K562 (cell line): ENCODE measurements at regions not wholly inside any gene's neighbourhood (a gene's known extent, or its start where the extent isn't known, plus 50 kb on each side); places are given as distances from the start of the nearest gene placed in this dataset.

Source experiments
- ATAC-seq: fragments of 200-7000 bp; cut with Tn5 transposase; 3 replicates; pipeline ENCODE4 v1.9.1; 2020; ENCODE audit warnings: moderate library complexity
- BruUV-seq: library from RNA; stranded (reverse); fragments of 400-500 nt; replicated peaks from 2 replicates; lab custom pipeline; 2021; lab: Mats Ljungman, UMichigan
- CTCF ChIA-PET: fragments of 300-600 bp; formaldehyde crosslinking; extraction: SDS; loops from one replicate; lab custom pipeline; 2021; ENCODE audit warnings: low intra/inter-chr PET ratio; lab: Yijun Ruan, JAX
- POLR2A ChIA-PET: fragments of 300-600, 350-650 bp; sonication (Branson Sonifier 250); formaldehyde crosslinking; extraction: SDS; loops from one replicate; lab custom pipeline; 2021; ENCODE audit warnings: antibody characterized with exemption, inconsistent platforms; lab: Yijun Ruan, JAX
- DNase-seq, 4 experiments: peaks; one replicate each; pipeline versions ENCODE4 v3.0.0 to v3.0.0-alpha.2; 2011 to 2018; ENCODE audit warnings: low spot score in 3 of 4, mixed read lengths in 3 of 4; ENCODE audit errors: extremely low read depth in 1 of 4
- FAIRE-seq: peaks from 2 replicates; lab custom pipeline; 2011; peaks lifted over from hg19 to GRCh38; lab: Jason Lieb, UNC
- H2AFZ ChIP-seq: 2 replicates; pipeline ENCODE4 v1.6.0; 2011; ENCODE audit warnings: low read depth, low read length, control low read depth, inconsistent platforms
- H3K27ac ChIP-seq: fragments of 200-600 bp; 3 replicates; pipeline ENCODE4 v1.8.0; 2011; ENCODE audit warnings: low read depth, mild to moderate bottlenecking, control low read depth, inconsistent platforms, low read length, moderate library complexity, mixed read lengths; ENCODE audit errors: extremely low read depth
- H3K27me3 ChIP-seq, 2 experiments: fragments of 300-600 bp in 1 of 2; 2 replicates in 1 of 2; 3 replicates in 1 of 2; pipeline versions ENCODE4 v1.6.0 to v1.8.0; 2011; ENCODE audit warnings: inconsistent platforms in 2 of 2, low read length in 2 of 2, mild to moderate bottlenecking in 1 of 2, mixed read lengths in 1 of 2, moderate library complexity in 1 of 2; ENCODE audit not compliant: control insufficient read depth in 2 of 2, insufficient read depth in 2 of 2
- H3K36me3 ChIP-seq: fragments of 300-600 bp; 3 replicates; pipeline ENCODE4 v1.8.0; 2011; ENCODE audit warnings: mild to moderate bottlenecking, low read length, inconsistent platforms; ENCODE audit not compliant: control insufficient read depth, insufficient read depth
- H3K4me1 ChIP-seq, 2 experiments: fragments of 200-600 bp in 1 of 2; replicated peaks in 1 of 2; 2 replicates in 1 of 2; 3 replicates in 1 of 2; pipeline versions ENCODE4 v1.5.1 to v1.8.0; 2011; ENCODE audit warnings: inconsistent platforms in 2 of 2, low read length in 2 of 2, mild to moderate bottlenecking in 1 of 2, mixed read lengths in 1 of 2, moderate library complexity in 1 of 2; ENCODE audit not compliant: control insufficient read depth in 2 of 2, insufficient read depth in 2 of 2
- H3K4me2 ChIP-seq: 2 replicates; pipeline ENCODE4 v1.6.1; 2011; ENCODE audit warnings: low read length, control low read depth, inconsistent platforms, mixed read lengths; ENCODE audit not compliant: insufficient read depth
- H3K4me3 ChIP-seq: fragments of 200-600 bp; sonication (generic), shearing (Covaris generic); 2 replicates; pipeline ENCODE4 v1.5.1; 2016; ENCODE audit warnings: control low read depth, inconsistent platforms
- H3K79me2 ChIP-seq: fragments of 200-600 bp; 3 replicates; pipeline ENCODE4 v1.8.0; 2011; ENCODE audit warnings: low read length, inconsistent platforms; ENCODE audit not compliant: control insufficient read depth, insufficient read depth
- H3K9ac ChIP-seq, 2 experiments: 2 replicates each; pipeline versions ENCODE4 v1.6.0 to v1.6.1; 2011; ENCODE audit warnings: low read depth in 2 of 2, low read length in 2 of 2, control low read depth in 1 of 2, inconsistent platforms in 1 of 2, mild to moderate bottlenecking in 1 of 2, mixed read lengths in 1 of 2; ENCODE audit not compliant: insufficient read depth in 1 of 2
- H3K9me1 ChIP-seq: one replicate; pipeline ENCODE4 v1.6.0; 2011; ENCODE audit warnings: inconsistent platforms, mild to moderate bottlenecking, low read length, moderate library complexity; ENCODE audit not compliant: control insufficient read depth, insufficient read depth
- H3K9me3 ChIP-seq: replicated peaks from 2 replicates; pipeline ENCODE4 v1.5.1; 2011; ENCODE audit warnings: low read depth, low read length, inconsistent platforms; ENCODE audit not compliant: control insufficient read depth, insufficient read depth
- H4K20me1 ChIP-seq: replicated peaks from 2 replicates; pipeline ENCODE4 v1.6.1; 2011; ENCODE audit warnings: low read length, inconsistent platforms, mixed read lengths; ENCODE audit not compliant: control insufficient read depth, insufficient read depth
- ARID2 ChIP-seq: fragments of 450-650 bp; IDR thresholded peaks from 2 replicates; pipeline ENCODE4 v1.6.1; 2017; ENCODE audit warnings: antibody characterized with exemption, mild to moderate bottlenecking
- CAMTA2 ChIP-seq: fragments of 250-450 bp; sonication (Bioruptor Pico); conservative IDR thresholded peaks from 2 replicates; pipeline ENCODE4 v1.5.1; 2022
- CHD4 ChIP-seq: fragments of 200-600 bp; sonication (generic); IDR thresholded peaks from 3 replicates; pipeline ENCODE4 v1.6.1; 2012; ENCODE audit warnings: low read depth, mild to moderate bottlenecking, mixed read lengths, low read length, inconsistent platforms; ENCODE audit not compliant: insufficient read depth, insufficient replicate concordance, poor library complexity, severe bottlenecking
- ESRRB ChIP-seq: fragments of 250-450 bp; sonication (Bioruptor Pico); IDR thresholded peaks from 2 replicates; pipeline ENCODE4 v1.5.0; 2020; ENCODE audit warnings: mild to moderate bottlenecking, moderate library complexity, borderline replicate concordance
- IRF2 ChIP-seq: sonication (generic); formaldehyde crosslinking; IDR thresholded peaks from 2 replicates; pipeline ENCODE4 v1.8.1; 2022; ENCODE audit warnings: mild to moderate bottlenecking, missing genetic modification reagents
- JUN ChIP-seq, 2 experiments: sonication (generic) in 1 of 2; formaldehyde crosslinking in 1 of 2; IDR thresholded peaks; 2 replicates each; pipeline versions ENCODE4 v1.6.1 to v1.8.0; 2012 to 2022; ENCODE audit warnings: borderline replicate concordance in 2 of 2, mild to moderate bottlenecking in 2 of 2, improper control_type of control experiment in 1 of 2, low read depth in 1 of 2, low read length in 1 of 2, missing genetic modification reagents in 1 of 2
- MYC ChIP-seq, 2 experiments: fragments of 250-450 bp in 1 of 2; sonication (Bioruptor Pico) in 1 of 2; IDR thresholded peaks; 2 replicates each; pipeline versions ENCODE4 v1.5.1 to v1.6.1; 2012 to 2021; ENCODE audit warnings: low read depth in 2 of 2, borderline replicate concordance in 1 of 2, improper control_type of control experiment in 1 of 2, low read length in 1 of 2, mild to moderate bottlenecking in 1 of 2, moderate library complexity in 1 of 2
- NUFIP1 ChIP-seq: fragments of 450-650 bp; IDR thresholded peaks from 2 replicates; pipeline ENCODE4 v1.6.1; 2018; ENCODE audit not compliant: partially characterized antibody
- PML ChIP-seq: IDR thresholded peaks from 2 replicates; pipeline ENCODE4 v1.6.1; 2012; ENCODE audit warnings: low read length, inconsistent platforms
- POLR2B ChIP-seq: fragments of 450-650 bp; IDR thresholded peaks from 2 replicates; pipeline ENCODE4 v1.6.1; 2018; ENCODE audit warnings: low read depth; ENCODE audit not compliant: partially characterized antibody
- SNRNP70 ChIP-seq: fragments of 200-400 bp; formaldehyde crosslinking; optimal IDR thresholded peaks from 2 replicates; pipeline ENCODE3; 2017; ENCODE audit warnings: low read depth, low read length
- YY1 ChIP-seq, 3 experiments: IDR thresholded peaks; 2 replicates each; pipeline ENCODE4 v1.6.1; 2011; ENCODE audit warnings: low read length in 2 of 3, mild to moderate bottlenecking in 2 of 3, moderate library complexity in 2 of 3, borderline replicate concordance in 1 of 3, control low read depth in 1 of 3, low read depth in 1 of 3; ENCODE audit not compliant: insufficient read depth in 3 of 3, insufficient replicate concordance in 2 of 3, control insufficient read depth in 1 of 3, insufficient read length in 1 of 3; ENCODE audit errors: extremely low read depth in 1 of 3
- WGBS: fragments of 100-300 bp; shearing (Covaris generic); methylation state at CpG from one replicate; pipeline ENCODE4 v1.1.6; 2016; ENCODE audit warnings: low coverage, mixed read lengths; ENCODE audit not compliant: insufficient coverage; ENCODE audit errors: missing lambda C conversion rate; 5-methylcytosine and 5-hydroxymethylcytosine counted together
- in situ Hi-C: fragments of 300-500 bp; cut with MboI; formaldehyde crosslinking; loops from 4 replicates; pipeline ENCODE4 v1.15.0; 2018; ENCODE audit warnings: inconsistent platforms, mixed read lengths
- intact Hi-C: fragments of 100-400 bp; cut with micrococcal nuclease; formaldehyde crosslinking; loops from 2 replicates; pipeline ENCODE4 v1.14.2; 2022
- TF ChIP-seq, protein P1 (sequence below): fragments of 150-350 bp; IDR thresholded peaks from 2 replicates; pipeline ENCODE4 v1.6.1; 2014; ENCODE audit warnings: low read depth, mild to moderate bottlenecking, low read length, borderline replicate concordance
- TF ChIP-seq, protein P2 (sequence below): sonication (generic); formaldehyde crosslinking; IDR thresholded peaks from 2 replicates; pipeline ENCODE4 v1.8.1; 2023; ENCODE audit warnings: mild to moderate bottlenecking, missing genetic modification reagents
- TF ChIP-seq, protein P3 (sequence below): fragments of 250-450 bp; sonication (Bioruptor Pico); IDR thresholded peaks from 2 replicates; pipeline ENCODE4 v1.6.1; 2021; ENCODE audit warnings: mild to moderate bottlenecking

DNA sequence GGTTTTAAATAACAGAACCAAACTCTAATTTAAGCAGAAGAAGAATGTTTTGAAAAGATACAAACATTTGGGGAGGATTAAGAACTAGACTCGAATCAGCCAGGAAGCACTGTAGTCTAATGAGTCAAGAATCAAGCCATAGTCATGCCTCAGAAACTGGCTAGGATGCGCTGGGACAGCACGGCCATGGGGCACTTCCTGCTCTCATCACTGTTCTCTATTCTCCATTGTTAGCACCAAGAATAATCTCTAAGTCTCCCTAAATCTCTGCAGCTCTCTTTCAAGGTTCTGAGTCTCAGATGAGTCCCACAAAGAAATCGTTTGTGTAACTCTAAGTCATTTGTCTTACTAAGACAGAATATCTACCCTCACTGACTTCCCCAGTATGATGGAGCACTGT lies 399.0 kb upstream of the KCNMB2 start:
- no TSS peak for BruUV-seq
- in situ Hi-C loops = no loop called here

More for the DNA sequence above, 399.0 kb upstream of the KCNMB2 start:
- POLR2A ChIA-PET = no interaction called here
- WGBS = 9% methylated on average over 4 of the region's 4 CpGs
- H3K4me3 ChIP-seq = no peak overlapping the region
- TF ChIP-seq, protein P1, sequence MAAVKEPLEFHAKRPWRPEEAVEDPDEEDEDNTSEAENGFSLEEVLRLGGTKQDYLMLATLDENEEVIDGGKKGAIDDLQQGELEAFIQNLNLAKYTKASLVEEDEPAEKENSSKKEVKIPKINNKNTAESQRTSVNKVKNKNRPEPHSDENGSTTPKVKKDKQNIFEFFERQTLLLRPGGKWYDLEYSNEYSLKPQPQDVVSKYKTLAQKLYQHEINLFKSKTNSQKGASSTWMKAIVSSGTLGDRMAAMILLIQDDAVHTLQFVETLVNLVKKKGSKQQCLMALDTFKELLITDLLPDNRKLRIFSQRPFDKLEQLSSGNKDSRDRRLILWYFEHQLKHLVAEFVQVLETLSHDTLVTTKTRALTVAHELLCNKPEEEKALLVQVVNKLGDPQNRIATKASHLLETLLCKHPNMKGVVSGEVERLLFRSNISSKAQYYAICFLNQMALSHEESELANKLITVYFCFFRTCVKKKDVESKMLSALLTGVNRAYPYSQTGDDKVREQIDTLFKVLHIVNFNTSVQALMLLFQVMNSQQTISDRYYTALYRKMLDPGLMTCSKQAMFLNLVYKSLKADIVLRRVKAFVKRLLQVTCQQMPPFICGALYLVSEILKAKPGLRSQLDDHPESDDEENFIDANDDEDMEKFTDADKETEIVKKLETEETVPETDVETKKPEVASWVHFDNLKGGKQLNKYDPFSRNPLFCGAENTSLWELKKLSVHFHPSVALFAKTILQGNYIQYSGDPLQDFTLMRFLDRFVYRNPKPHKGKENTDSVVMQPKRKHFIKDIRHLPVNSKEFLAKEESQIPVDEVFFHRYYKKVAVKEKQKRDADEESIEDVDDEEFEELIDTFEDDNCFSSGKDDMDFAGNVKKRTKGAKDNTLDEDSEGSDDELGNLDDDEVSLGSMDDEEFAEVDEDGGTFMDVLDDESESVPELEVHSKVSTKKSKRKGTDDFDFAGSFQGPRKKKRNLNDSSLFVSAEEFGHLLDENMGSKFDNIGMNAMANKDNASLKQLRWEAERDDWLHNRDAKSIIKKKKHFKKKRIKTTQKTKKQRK = no peak
- no peak for TF ChIP-seq JUN (IDR thresholded peaks at IDR 0.05; ENCODE audit: borderline replicate concordance, low read depth, low read length)
- TF ChIP-seq JUN (CRISPR knock-in tag; IDR thresholded peaks at IDR 0.05; ENCODE audit: borderline replicate concordance) = no peak
- TF ChIP-seq, protein P2, sequence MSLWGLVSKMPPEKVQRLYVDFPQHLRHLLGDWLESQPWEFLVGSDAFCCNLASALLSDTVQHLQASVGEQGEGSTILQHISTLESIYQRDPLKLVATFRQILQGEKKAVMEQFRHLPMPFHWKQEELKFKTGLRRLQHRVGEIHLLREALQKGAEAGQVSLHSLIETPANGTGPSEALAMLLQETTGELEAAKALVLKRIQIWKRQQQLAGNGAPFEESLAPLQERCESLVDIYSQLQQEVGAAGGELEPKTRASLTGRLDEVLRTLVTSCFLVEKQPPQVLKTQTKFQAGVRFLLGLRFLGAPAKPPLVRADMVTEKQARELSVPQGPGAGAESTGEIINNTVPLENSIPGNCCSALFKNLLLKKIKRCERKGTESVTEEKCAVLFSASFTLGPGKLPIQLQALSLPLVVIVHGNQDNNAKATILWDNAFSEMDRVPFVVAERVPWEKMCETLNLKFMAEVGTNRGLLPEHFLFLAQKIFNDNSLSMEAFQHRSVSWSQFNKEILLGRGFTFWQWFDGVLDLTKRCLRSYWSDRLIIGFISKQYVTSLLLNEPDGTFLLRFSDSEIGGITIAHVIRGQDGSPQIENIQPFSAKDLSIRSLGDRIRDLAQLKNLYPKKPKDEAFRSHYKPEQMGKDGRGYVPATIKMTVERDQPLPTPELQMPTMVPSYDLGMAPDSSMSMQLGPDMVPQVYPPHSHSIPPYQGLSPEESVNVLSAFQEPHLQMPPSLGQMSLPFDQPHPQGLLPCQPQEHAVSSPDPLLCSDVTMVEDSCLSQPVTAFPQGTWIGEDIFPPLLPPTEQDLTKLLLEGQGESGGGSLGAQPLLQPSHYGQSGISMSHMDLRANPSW (CRISPR knock-in tag) = no peak
- TF ChIP-seq IRF2 (CRISPR knock-in tag) = no peak
- no peak for TF ChIP-seq NUFIP1
- no peak for TF ChIP-seq SNRNP70
- TF ChIP-seq, protein P3, sequence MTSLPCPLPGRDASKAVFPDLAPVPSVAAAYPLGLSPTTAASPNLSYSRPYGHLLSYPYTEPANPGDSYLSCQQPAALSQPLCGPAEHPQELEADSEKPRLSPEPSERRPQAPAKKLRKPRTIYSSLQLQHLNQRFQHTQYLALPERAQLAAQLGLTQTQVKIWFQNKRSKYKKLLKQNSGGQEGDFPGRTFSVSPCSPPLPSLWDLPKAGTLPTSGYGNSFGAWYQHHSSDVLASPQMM (CRISPR knock-in tag) = no peak
- TF ChIP-seq CHD4 = no peak
- TF ChIP-seq POLR2B = no peak
- TF ChIP-seq ARID2 = no peak
- no peak for TF ChIP-seq MYC (IDR thresholded peaks at IDR 0.05; ENCODE audit: low read depth, low read length)
- TF ChIP-seq MYC (CRISPR knock-in tag; IDR thresholded peaks at IDR 0.05; ENCODE audit: borderline replicate concordance, low read depth) = no peak
- no peak for TF ChIP-seq ESRRB (CRISPR knock-in tag)
- TF ChIP-seq CAMTA2 (CRISPR knock-in tag) = no peak
- TF ChIP-seq YY1 (IDR thresholded peaks at IDR 0.05; ENCODE audit: borderline replicate concordance in 1 of 3, control insufficient read depth in 1 of 3, extremely low read depth in 1 of 3, insufficient read depth in 3 of 3, insufficient read length in 1 of 3, insufficient replicate concordance in 2 of 3, low read depth in 1 of 3, low read length in 2 of 3) = no peak
- no peak for TF ChIP-seq PML
- intact Hi-C loops = no loop called here
- no peaks in the 10 kb centered on the region for H3K27me3 ChIP-seq
- ATAC-seq (no peak), DNase-seq (no peak), FAIRE-seq (no peak)
- peak overlapping the region; percentile 15; the same call in 1 of the 2 replicates for H2AFZ ChIP-seq
- no peaks in the 10 kb centered on the region for H3K79me2 ChIP-seq
- H3K9me3 ChIP-seq = no peaks in the 10 kb centered on the region
- H3K4me2 ChIP-seq = no peak overlapping the region
- no peaks in the 10 kb centered on the region for H3K4me1 ChIP-seq
- no peak overlapping the region for H3K9ac ChIP-seq
- CTCF ChIA-PET = no interaction called here
- no peaks in the 10 kb centered on the region for H3K9me1 ChIP-seq
- H3K36me3 ChIP-seq = no peaks in the 10 kb centered on the region
- H3K27ac ChIP-seq = no peak overlapping the region
- H4K20me1 ChIP-seq = no peaks in the 10 kb centered on the region
